Kidney (tissue), 13 donors: ENCODE measurements at regions not wholly inside any gene's neighbourhood (a gene's known extent, or its start where the extent isn't known, plus 50 kb on each side); places are given as distances from the start of the nearest gene placed in this dataset.
A peak's percentile ranks its signal among the peaks of the same experiment; 100 is the strongest.

Experiments used
- DNase-seq, 5 donors: peaks; one replicate each; pipeline ENCODE4 v3.0.0-alpha.2; 2013 to 2020
- FAIRE-seq: peaks from 2 replicates; lab custom pipeline; 2012; peaks lifted over from hg19 to GRCh38; lab: Jason Lieb, UNC
- H3K27ac ChIP-seq, 2 donors: one replicate each; pipeline ENCODE4 v1.7.0; 2013; ENCODE audit warnings: low read depth in 2 of 2, low read length in 2 of 2, inconsistent platforms in 1 of 2
- H3K27me3 ChIP-seq: one replicate; pipeline ENCODE4 v1.7.1; 2013; ENCODE audit warnings: low read length, inconsistent platforms; ENCODE audit not compliant: control insufficient read depth, insufficient read depth
- H3K36me3 ChIP-seq, 3 donors: one replicate each; pipeline versions ENCODE4 v1.7.0 to v1.7.1; 2013; ENCODE audit warnings: low read length in 3 of 3, control low read depth in 1 of 3, inconsistent platforms in 1 of 3; ENCODE audit not compliant: insufficient read depth in 3 of 3, control insufficient read depth in 2 of 3
- H3K4me1 ChIP-seq, 3 donors: one replicate each; pipeline versions ENCODE4 v1.7.0 to v1.7.1; 2013; ENCODE audit warnings: low read length in 3 of 3, inconsistent platforms in 1 of 3, low read depth in 1 of 3; ENCODE audit not compliant: control insufficient read depth in 2 of 3, insufficient read depth in 2 of 3
- H3K4me3 ChIP-seq, 3 donors: one replicate each; pipeline versions ENCODE4 v1.7.0 to v1.8.1; 2013; ENCODE audit warnings: low read length in 3 of 3, control low read depth in 1 of 3, inconsistent platforms in 1 of 3
- H3K9ac ChIP-seq, 3 donors: one replicate each; pipeline versions ENCODE4 v1.7.0 to v1.7.1; 2013; ENCODE audit warnings: low read length in 3 of 3, control low read depth in 1 of 3, inconsistent platforms in 1 of 3
- H3K9me3 ChIP-seq, 3 donors: one replicate each; pipeline versions ENCODE4 v1.7.0 to v1.7.1; 2013; ENCODE audit warnings: low read length in 3 of 3, control low read depth in 1 of 3, inconsistent platforms in 1 of 3; ENCODE audit not compliant: control insufficient read depth in 2 of 3, insufficient read depth in 1 of 3
- CTCF ChIP-seq: IDR thresholded peaks from 3 replicates; pipeline ENCODE4 v1.5.1; 2012; ENCODE audit warnings: mild to moderate bottlenecking, moderate library complexity, borderline replicate concordance; ENCODE audit not compliant: insufficient read depth; ENCODE audit errors: extremely low read depth
- intact Hi-C: fragments of 100-400 bp; cut with DNase I; formaldehyde crosslinking; loops from one replicate; pipeline ENCODE4 v1.11.1; 2022
- donor health status: control.
- donor health status: control.
- donor health status: control.
- donor health status: control.
- donor health status: control.
- donor health status: DM: yes; HTN: yes; CAD: no.
- donor health status: Normal renal cell carcinoma (clear cell type).

GRCh38 chr10:4730998-4731397, 95.0 kb upstream of the AKR1E2 start:
- H3K4me1 ChIP-seq, result no peaks in the 10 kb centered on the region
- H3K27me3 ChIP-seq, result no peaks in the 10 kb centered on the region
- intact Hi-C loops, result no loop called here
- TF ChIP-seq CTCF, result no peak
- no peak overlapping the region for H3K27ac ChIP-seq
- no peak for FAIRE-seq
- H3K4me3 ChIP-seq, result no peak overlapping the region
- no peaks in the 10 kb centered on the region for H3K36me3 ChIP-seq
- no peak for DNase-seq
- no peak overlapping the region for H3K9ac ChIP-seq
- no peaks in the 10 kb centered on the region for H3K9me3 ChIP-seq

DNA sequence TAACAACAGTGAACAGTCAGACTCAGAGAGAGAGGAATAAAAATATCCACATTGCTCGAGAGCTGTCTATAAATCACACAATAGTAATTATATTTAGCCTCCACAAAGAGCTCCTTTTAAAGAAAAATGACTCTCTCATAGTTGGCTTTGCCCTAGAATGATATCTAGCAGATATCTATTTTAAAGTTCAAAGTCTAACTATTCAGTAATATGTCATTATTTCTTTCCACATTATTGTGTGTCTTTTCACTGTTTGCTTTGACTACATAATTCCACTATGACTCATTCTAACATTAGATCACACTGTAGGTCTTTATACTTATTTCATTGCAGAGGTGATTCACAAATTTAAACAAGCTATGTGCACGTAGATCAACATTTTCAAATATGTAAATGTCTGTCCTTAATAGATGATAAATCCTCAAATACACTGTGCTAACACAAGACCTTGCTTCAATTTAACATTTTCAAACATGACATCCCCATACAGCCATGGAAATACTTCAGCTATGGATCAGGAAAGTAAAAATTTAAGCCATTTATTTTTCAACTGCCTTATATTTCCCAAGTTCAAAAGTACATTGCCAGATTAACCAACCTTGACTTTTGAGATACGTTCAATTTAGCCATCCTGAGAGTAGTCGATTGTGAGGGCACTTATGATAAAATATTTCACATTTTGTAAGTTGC, 99.9 kb upstream of the AKR1E2 start:
- H3K4me3 ChIP-seq, result no peak overlapping the region
- H3K9me3 ChIP-seq, result no peaks in the 10 kb centered on the region
- no peaks in the 10 kb centered on the region for H3K27me3 ChIP-seq
- no peak overlapping the region for H3K27ac ChIP-seq
- intact Hi-C loops, result no loop called here
- H3K9ac ChIP-seq, result no peak overlapping the region
- H3K36me3 ChIP-seq, result no peaks in the 10 kb centered on the region
- FAIRE-seq (peak; percentile 6), DNase-seq (no peak)
- no peaks in the 10 kb centered on the region for H3K4me1 ChIP-seq
- no peak for TF ChIP-seq CTCF

GRCh38 chr10:4723860-4724259, 102.1 kb upstream of the AKR1E2 start:
- no peak overlapping the region for H3K4me3 ChIP-seq
- no peaks in the 10 kb centered on the region for H3K36me3 ChIP-seq
- DNase-seq (no peak), FAIRE-seq (peak; percentile 13)
- intact Hi-C loops, result no loop called here
- no peak overlapping the region for H3K27ac ChIP-seq
- H3K9ac ChIP-seq, result no peak overlapping the region
- TF ChIP-seq CTCF, result no peak
- no peaks in the 10 kb centered on the region for H3K9me3 ChIP-seq
- no peaks in the 10 kb centered on the region for H3K27me3 ChIP-seq
- H3K4me1 ChIP-seq, result no peaks in the 10 kb centered on the region
